ENCODE measurements at regions not wholly inside any gene's neighbourhood (a gene's known extent, or its start where the extent isn't known, plus 50 kb on each side); places are given as distances from the start of the nearest gene placed in this dataset.

DNA sequence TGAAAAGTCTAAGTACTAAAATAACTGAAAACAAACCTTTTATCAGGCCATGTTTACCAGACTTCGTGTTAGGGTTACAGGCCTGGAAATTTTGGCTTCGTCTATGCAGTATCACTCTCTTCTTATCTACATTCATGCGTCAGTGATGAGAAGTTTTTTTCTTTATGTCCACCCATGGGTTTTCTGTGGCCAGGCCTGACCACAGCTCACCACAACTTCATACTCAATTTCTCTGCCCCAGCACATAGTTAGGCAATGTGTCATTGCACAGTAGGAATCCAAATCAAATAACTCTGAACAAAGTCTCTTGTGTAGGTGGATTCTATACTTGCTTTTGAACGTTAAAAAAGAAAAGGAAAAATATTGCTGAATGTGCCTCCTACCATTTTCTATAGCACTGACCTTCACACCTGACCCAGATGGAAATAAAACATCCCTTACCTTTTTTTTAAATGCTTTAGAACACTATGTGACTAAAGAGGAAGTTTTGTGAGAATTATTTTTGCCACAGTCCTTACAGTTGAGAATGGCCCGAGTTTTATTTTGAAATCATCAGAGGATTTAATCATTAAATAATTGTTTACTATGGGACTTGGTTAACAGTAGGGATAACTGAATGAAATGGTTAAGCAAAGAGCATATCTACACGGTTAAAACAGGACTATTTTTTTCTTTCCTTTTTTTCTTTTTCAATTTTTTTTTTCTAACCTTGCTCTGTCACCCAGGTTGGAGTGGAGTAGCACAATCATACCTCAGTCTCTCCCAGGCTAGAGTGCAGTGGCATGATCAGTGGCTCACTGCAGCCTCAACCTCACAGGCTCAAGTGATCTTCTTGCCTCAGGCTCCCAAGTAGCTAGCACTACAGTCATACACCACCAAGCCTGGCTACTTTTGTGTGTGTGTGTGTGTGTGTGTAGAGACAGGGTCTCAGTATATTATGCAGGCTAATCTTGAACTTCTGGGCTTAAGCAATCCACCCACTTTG is 1247.0 kb upstream of the ACO1 start:
- no peaks in the 10 kb centered on the region for H3K36me3 ChIP-seq
- no peak overlapping the region for H3K27ac ChIP-seq (replicated peaks in 1 of 4)
- no peak overlapping the region for H3K4me3 ChIP-seq
- H3K27me3 ChIP-seq = no peaks in the 10 kb centered on the region
- intact Hi-C loops (cut with DNase I) = no loop called here
- TF ChIP-seq EP300 (IDR thresholded peaks at IDR 0.05) = no peak
- TF ChIP-seq POLR2A (IDR thresholded peaks at IDR 0.05; ENCODE audit: low read depth) = no peak
- TF ChIP-seq, protein P1, sequence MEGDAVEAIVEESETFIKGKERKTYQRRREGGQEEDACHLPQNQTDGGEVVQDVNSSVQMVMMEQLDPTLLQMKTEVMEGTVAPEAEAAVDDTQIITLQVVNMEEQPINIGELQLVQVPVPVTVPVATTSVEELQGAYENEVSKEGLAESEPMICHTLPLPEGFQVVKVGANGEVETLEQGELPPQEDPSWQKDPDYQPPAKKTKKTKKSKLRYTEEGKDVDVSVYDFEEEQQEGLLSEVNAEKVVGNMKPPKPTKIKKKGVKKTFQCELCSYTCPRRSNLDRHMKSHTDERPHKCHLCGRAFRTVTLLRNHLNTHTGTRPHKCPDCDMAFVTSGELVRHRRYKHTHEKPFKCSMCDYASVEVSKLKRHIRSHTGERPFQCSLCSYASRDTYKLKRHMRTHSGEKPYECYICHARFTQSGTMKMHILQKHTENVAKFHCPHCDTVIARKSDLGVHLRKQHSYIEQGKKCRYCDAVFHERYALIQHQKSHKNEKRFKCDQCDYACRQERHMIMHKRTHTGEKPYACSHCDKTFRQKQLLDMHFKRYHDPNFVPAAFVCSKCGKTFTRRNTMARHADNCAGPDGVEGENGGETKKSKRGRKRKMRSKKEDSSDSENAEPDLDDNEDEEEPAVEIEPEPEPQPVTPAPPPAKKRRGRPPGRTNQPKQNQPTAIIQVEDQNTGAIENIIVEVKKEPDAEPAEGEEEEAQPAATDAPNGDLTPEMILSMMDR (IDR thresholded peaks at IDR 0.05) = no peak
- TF ChIP-seq POLR2AphosphoS5 (IDR thresholded peaks at IDR 0.05) = no peak
- DNase-seq (ENCODE audit: extremely low spot score) = no peak
- 73% methylated on average over 6 of the region's 6 CpGs for WGBS
- no peaks in the 10 kb centered on the region for H3K4me1 ChIP-seq
- no peaks in the 10 kb centered on the region for H3K9me3 ChIP-seq

DNA sequence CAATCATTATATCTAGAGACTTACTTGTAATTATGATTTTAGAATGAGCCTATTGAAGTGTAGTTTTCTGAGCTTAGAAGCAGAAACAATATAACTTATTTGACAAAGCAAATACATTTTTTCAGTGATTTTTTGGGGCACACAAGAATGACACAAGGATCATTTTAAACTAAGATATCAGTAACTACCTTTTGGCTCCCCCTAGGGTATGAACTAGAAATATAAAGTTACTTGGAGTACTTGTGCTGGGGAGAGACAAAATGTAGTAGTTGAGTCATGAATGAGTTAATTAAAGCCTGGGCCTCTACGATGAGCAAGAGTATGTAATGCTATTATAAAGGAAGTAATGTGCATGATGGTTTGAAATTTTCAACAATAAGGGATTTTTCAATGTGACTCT is 1244.1 kb upstream of the ACO1 start:
- no peak overlapping the region for H3K4me3 ChIP-seq
- no peaks in the 10 kb centered on the region for H3K27me3 ChIP-seq
- no peak for TF ChIP-seq EP300 (IDR thresholded peaks at IDR 0.05)
- no peak overlapping the region for H3K27ac ChIP-seq (replicated peaks in 1 of 4)
- no peaks in the 10 kb centered on the region for H3K36me3 ChIP-seq
- WGBS = 26% methylated on average over 1 of the region's 1 CpG
- no peaks in the 10 kb centered on the region for H3K4me1 ChIP-seq
- no peak for DNase-seq (ENCODE audit: extremely low spot score)
- intact Hi-C loops (cut with DNase I) = no loop called here
- no peaks in the 10 kb centered on the region for H3K9me3 ChIP-seq

DNA sequence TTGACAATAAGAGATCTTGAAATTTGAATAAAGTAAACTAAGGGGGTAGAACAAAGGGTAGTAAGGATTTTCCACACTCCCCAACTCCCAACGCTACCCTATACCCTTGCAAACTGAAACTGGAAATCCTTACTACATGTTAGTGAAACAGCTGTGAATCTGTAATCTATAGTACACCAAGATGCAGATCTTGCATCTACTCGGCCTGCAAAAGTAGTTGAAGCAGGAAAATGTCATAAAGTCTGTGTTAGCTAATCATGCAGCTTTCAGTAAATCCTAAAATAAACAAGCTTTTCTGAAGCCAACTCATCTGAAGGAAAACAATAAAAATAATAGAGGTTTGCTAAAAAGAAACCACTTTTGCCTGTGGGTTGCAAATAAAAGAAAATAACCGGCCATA is 1242.0 kb upstream of the ACO1 start:
- no peaks in the 10 kb centered on the region for H3K9me3 ChIP-seq
- H3K36me3 ChIP-seq = no peaks in the 10 kb centered on the region
- no peaks in the 10 kb centered on the region for H3K4me1 ChIP-seq
- TF ChIP-seq EP300 (IDR thresholded peaks at IDR 0.05) (no peak), POLR2AphosphoS5 (IDR thresholded peaks at IDR 0.05) (no peak), POLR2A (IDR thresholded peaks at IDR 0.05; ENCODE audit: low read depth) (no peak)
- TF ChIP-seq, protein P1 (IDR thresholded peaks at IDR 0.05) = no peak
- no peak for DNase-seq (ENCODE audit: extremely low spot score)
- no peak overlapping the region for H3K27ac ChIP-seq (replicated peaks in 1 of 4)
- H3K4me3 ChIP-seq = no peak overlapping the region
- no peaks in the 10 kb centered on the region for H3K27me3 ChIP-seq
- intact Hi-C loops (cut with DNase I) = no loop called here
- WGBS = 41% methylated on average over 3 of the region's 3 CpGs

DNA sequence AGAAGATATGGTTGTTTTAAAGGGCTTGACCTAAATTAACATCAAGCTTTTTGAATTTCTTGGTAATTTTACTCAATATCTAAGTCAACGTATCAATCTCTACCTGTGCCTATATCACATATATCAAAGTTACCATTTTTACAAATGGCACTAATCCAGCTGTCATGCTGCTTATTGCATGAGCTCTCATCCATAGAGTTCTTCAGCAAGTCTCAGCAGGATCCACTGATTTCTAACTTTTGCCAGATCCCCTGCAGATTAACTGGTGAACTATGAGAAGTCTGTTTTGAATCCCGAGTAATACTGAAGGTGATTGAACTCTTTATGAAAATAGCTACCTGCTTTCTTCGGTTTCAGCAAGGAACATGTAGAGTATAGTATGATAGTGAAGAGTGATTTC is 1239.8 kb upstream of the ACO1 start:
- Histone ChIP-seq H3K9me3 (no peaks in the 10 kb centered on the region), H3K4me1 (no peaks in the 10 kb centered on the region), H3K27ac (replicated peaks in 1 of 4) (no peak overlapping the region), H3K4me3 (no peak overlapping the region), H3K27me3 (no peaks in the 10 kb centered on the region), H3K36me3 (no peaks in the 10 kb centered on the region)
- no peak for TF ChIP-seq POLR2AphosphoS5 (IDR thresholded peaks at IDR 0.05)
- TF ChIP-seq, protein P1 (IDR thresholded peaks at IDR 0.05) = no peak
- TF ChIP-seq EP300 (IDR thresholded peaks at IDR 0.05) = no peak
- TF ChIP-seq POLR2A (IDR thresholded peaks at IDR 0.05; ENCODE audit: low read depth) = no peak
- intact Hi-C loops (cut with DNase I) = no loop called here
- 88% methylated on average over 3 of the region's 3 CpGs for WGBS
- DNase-seq (ENCODE audit: extremely low spot score) = no peak

DNA sequence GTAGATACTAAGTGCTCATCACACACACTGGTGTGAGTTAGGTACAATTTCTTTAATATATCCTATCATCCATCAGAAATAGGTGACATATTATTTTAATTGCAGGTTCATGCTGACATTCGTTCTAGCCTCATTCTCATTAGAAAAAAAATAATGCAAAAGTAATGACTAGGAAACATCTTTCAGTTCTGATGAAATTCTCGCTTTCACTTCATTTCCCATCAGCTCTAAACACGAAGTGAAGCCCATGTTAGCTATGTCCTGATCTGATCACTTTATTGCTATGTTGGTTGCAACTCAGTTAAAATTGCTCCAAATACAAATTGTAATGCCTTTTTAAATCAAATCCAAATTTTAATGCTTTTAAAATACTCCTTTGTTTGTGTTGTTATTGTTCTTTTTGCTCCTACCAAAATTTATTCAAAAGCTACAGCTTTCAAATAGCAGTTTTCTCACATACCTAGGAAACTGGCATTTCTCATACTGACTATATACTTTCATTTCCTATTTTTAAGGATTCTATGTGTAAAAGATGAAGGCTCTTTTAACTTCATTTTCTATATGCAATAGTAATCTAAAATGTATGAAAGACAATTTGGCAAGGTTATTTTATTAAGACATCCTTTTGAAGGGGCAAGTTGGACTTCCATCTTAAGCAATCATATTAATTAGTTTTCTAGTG is 1237.8 kb upstream of the ACO1 start:
- no peak for DNase-seq (ENCODE audit: extremely low spot score)
- Histone ChIP-seq H3K27me3 (no peaks in the 10 kb centered on the region), H3K36me3 (no peaks in the 10 kb centered on the region), H3K4me1 (no peaks in the 10 kb centered on the region), H3K27ac (replicated peaks in 1 of 4) (no peak overlapping the region), H3K4me3 (no peak overlapping the region), H3K9me3 (no peaks in the 10 kb centered on the region)
- TF ChIP-seq, protein P1 (IDR thresholded peaks at IDR 0.05) = no peak
- TF ChIP-seq POLR2AphosphoS5 (IDR thresholded peaks at IDR 0.05) (no peak), EP300 (IDR thresholded peaks at IDR 0.05) (no peak), POLR2A (IDR thresholded peaks at IDR 0.05; ENCODE audit: low read depth) (no peak)
- WGBS = 90% methylated on average over 3 of the region's 3 CpGs
- intact Hi-C loops (cut with DNase I) = no loop called here

Data from esophagus muscularis mucosa (tissue), 4 donors.